Activated CD4-positive, alpha-beta T cell treated with anti-CD3 and anti-CD28 coated beads, Interleukin-2, amount 10 ng/mL, durations not matched to agents 24 days and 14 days (primary cell): ENCODE measurements at regions not wholly inside any gene's neighbourhood (a gene's known extent, or its start where the extent isn't known, plus 50 kb on each side); places are given as distances from the start of the nearest gene placed in this dataset.
A peak's percentile ranks its signal among the peaks of the same experiment; 100 is the strongest.

Experiments used
- DNase-seq: peaks from one replicate; pipeline ENCODE4 v3.0.0; 2022
- H3K27ac Mint-ChIP-seq: one replicate; pipeline ENCODE4 v1.8.0; 2022; ENCODE audit warnings: mild to moderate bottlenecking, mixed read lengths
- H3K27me3 Mint-ChIP-seq: one replicate; pipeline ENCODE4 v1.8.0; 2022; ENCODE audit warnings: mixed read lengths
- H3K36me3 Mint-ChIP-seq: one replicate; pipeline ENCODE4 v1.8.0; 2022; ENCODE audit warnings: low read depth, mild to moderate bottlenecking, mixed read lengths
- H3K4me1 Mint-ChIP-seq: one replicate; pipeline ENCODE4 v1.8.0; 2021; ENCODE audit warnings: mixed read lengths
- H3K4me3 Mint-ChIP-seq: one replicate; pipeline ENCODE4 v1.8.0; 2022; ENCODE audit warnings: mild to moderate bottlenecking, moderate library complexity, mixed read lengths
- H3K9me3 Mint-ChIP-seq: one replicate; pipeline ENCODE4 v1.8.0; 2021; ENCODE audit warnings: mixed read lengths
- intact Hi-C: fragments of 100-400 bp; cut with micrococcal nuclease; formaldehyde crosslinking; loops from one replicate; pipeline ENCODE4 v1.15.1; 2023

DNA sequence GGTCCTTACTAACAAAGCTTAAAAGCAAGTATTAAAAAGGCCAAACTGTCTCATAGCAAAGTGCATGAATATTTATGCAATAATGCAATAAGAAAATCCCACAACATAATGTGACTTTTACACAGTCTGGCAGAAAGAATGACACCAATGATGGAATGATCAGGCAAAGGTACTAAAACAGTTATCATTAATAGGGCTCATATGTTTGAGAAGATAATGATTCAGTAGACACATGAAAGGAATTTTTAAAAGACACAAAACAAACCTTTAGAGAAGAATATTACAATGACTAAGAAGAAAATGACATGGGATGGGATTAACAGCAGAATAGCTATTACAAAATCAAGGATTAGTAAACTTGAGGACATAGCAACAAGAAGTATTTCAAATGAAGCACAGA is 1411.2 kb upstream of the TMEM132C start:
- DNase-seq, result no peak
- Mint-ChIP-seq H3K4me1 (no peaks in the 10 kb centered on the region), H3K27me3 (no peaks in the 10 kb centered on the region), H3K27ac (no peak overlapping the region), H3K4me3 (no peak overlapping the region), H3K9me3 (no peaks in the 10 kb centered on the region), H3K36me3 (no peaks in the 10 kb centered on the region)
- intact Hi-C loops, result no loop called here

DNA sequence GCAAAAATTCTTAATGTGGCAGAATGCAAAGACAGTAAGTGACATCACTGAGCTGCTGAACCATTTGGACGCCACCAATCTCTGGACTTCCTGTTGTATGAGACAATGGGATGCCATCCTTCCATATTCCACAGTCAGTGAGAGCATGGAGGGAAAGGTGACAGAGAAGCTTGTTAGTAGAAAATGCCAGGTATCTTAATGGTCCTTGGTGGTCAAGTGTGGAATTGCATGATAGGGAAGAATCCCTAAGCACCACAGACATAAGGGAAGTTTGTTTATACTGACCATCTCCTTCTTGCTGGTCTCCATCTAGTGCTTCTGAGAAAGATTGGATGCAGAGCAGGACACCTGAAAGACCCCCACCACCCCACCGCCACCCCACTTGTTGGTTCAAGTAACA is 1410.0 kb upstream of the TMEM132C start:
- no peaks in the 10 kb centered on the region for H3K36me3 Mint-ChIP-seq
- intact Hi-C loops, result no loop called here
- H3K27me3 Mint-ChIP-seq, result no peaks in the 10 kb centered on the region

DNA sequence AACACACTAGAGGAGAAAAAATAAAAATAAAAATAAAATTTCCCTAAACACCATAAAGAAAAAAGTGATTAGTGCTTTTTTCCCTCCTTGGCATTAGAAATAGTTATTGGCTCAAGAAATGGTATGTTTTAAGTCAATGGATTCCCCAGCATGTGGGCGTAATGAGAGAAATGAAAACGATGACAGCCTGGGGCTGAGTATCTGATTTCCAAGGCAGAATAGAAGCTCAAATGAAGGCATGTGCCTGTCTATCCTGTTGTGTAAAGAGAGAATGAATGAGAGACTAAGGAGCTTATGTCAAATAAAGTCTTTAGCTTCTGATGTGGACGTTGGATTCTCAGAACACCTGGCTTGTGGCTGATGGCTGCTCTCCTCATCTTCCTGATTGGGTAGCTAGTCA is 1408.4 kb upstream of the TMEM132C start:
- H3K9me3 Mint-ChIP-seq, result no peaks in the 10 kb centered on the region
- intact Hi-C loops, result no loop called here

More for the DNA sequence above, 1410.0 kb upstream of the TMEM132C start:
- H3K9me3 Mint-ChIP-seq, result no peaks in the 10 kb centered on the region
- H3K27ac Mint-ChIP-seq, result no peak overlapping the region
- no peak overlapping the region for H3K4me3 Mint-ChIP-seq
- no peak for DNase-seq
- H3K4me1 Mint-ChIP-seq, result no peaks in the 10 kb centered on the region

DNA sequence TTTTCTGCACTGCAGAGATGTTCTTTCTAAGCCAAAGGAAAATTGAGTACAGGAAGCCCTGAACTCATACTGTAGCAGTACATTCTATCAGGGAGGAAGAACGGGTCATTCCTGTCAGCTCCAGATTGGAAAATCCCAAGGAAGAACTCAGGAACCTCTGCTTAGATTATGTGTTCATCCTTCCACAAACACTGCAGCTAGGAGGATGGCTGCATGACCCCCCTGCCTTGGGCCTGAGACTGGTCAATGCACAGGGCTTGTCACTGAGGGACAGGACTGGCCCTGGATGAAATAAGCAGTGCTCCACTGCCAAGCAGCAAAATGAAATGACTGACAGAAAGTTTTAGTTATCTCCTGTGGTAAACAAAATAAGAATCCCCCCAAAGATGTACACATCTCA is 1406.8 kb upstream of the TMEM132C start:
- no peak for DNase-seq
- no peaks in the 10 kb centered on the region for H3K9me3 Mint-ChIP-seq
- H3K27me3 Mint-ChIP-seq, result no peaks in the 10 kb centered on the region
- intact Hi-C loops, result no loop called here
- no peaks in the 10 kb centered on the region for H3K36me3 Mint-ChIP-seq
- no peaks in the 10 kb centered on the region for H3K4me1 Mint-ChIP-seq
- H3K4me3 Mint-ChIP-seq, result no peak overlapping the region
- H3K27ac Mint-ChIP-seq, result no peak overlapping the region

More for the DNA sequence above, 1408.4 kb upstream of the TMEM132C start:
- H3K4me3 Mint-ChIP-seq, result no peak overlapping the region
- H3K27me3 Mint-ChIP-seq, result no peaks in the 10 kb centered on the region
- H3K36me3 Mint-ChIP-seq, result no peaks in the 10 kb centered on the region
- H3K4me1 Mint-ChIP-seq, result no peaks in the 10 kb centered on the region
- H3K27ac Mint-ChIP-seq, result no peak overlapping the region
- no peak for DNase-seq

DNA sequence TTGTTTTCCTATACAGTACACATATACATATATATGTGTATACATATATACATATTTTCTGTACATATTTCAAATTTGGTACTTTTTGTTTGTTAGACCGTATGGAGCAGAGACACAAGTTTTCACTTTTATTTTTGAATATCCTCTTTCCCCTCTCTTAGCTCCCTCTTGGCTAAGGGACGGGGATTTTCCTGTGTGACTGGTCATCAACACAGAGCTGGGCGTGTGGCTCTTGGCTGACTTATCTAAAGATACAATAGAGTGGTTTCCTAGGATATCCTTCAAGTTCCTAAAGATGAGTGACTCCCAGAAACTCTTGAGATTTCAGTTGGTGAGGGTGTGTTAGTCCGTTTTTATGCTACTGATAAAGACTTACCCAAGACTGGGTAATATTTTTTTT is 1404.5 kb upstream of the TMEM132C start:
- Mint-ChIP-seq H3K4me1 (no peaks in the 10 kb centered on the region), H3K27me3 (no peaks in the 10 kb centered on the region), H3K4me3 (no peak overlapping the region), H3K27ac (no peak overlapping the region), H3K9me3 (no peaks in the 10 kb centered on the region), H3K36me3 (no peaks in the 10 kb centered on the region)
- intact Hi-C loops, result no loop called here
- DNase-seq, result no peak

DNA sequence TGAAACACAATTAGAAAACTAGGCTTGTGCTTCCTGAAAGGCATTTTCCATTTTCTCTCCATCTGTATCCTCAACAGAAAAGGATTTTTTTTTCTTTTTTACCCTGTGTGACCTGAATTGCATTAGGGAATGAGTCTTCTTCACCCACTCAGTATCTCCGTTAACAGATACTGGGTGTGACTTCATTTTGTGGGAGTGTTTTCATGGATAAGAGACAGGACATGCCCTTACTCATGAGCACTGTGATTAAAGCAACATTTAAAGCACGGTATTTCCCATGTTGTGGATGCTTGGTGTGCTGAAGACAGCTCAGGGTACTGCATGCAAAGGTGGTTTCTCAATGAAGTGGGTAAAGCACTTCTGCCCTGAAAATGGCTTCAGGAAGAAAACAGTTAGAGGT is 1397.3 kb upstream of the TMEM132C start:
- Mint-ChIP-seq H3K9me3 (no peaks in the 10 kb centered on the region), H3K27ac (no peak overlapping the region), H3K27me3 (no peaks in the 10 kb centered on the region), H3K36me3 (no peaks in the 10 kb centered on the region), H3K4me1 (no peaks in the 10 kb centered on the region), H3K4me3 (no peak overlapping the region)
- no peak for DNase-seq
- intact Hi-C loops, result loop anchor here (5.0 kb wide), 2 partner anchors 1337 to 1687 kb away; no protein-coding TSS in a partner anchor

DNA sequence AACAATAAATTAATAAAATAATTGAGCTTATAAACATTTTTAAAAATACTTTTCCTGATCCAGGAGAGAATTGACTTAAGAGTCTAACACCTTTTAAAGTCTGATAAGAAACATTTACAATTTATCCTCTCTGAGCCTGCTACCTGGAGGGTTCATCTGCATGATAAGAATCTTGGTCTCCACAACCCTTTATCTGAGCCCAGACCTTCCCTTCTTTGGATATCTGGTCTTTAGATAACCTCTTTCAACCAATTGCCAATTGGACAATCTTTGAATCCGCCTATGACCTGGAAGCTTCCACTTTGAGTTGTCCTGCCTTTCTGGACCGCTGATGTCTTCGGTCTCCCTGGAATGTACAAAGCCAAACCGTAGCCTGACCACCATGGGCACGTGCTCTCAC is 1393.3 kb upstream of the TMEM132C start:
- Mint-ChIP-seq H3K4me3 (no peak overlapping the region), H3K4me1 (no peaks in the 10 kb centered on the region), H3K27me3 (no peaks in the 10 kb centered on the region), H3K9me3 (no peaks in the 10 kb centered on the region), H3K27ac (no peak overlapping the region), H3K36me3 (no peaks in the 10 kb centered on the region)
- intact Hi-C loops, result loop anchor here (2.0 to 5.0 kb wide), 3 partner anchors 805 to 1691 kb away; no protein-coding TSS in a partner anchor
- no peak for DNase-seq

DNA sequence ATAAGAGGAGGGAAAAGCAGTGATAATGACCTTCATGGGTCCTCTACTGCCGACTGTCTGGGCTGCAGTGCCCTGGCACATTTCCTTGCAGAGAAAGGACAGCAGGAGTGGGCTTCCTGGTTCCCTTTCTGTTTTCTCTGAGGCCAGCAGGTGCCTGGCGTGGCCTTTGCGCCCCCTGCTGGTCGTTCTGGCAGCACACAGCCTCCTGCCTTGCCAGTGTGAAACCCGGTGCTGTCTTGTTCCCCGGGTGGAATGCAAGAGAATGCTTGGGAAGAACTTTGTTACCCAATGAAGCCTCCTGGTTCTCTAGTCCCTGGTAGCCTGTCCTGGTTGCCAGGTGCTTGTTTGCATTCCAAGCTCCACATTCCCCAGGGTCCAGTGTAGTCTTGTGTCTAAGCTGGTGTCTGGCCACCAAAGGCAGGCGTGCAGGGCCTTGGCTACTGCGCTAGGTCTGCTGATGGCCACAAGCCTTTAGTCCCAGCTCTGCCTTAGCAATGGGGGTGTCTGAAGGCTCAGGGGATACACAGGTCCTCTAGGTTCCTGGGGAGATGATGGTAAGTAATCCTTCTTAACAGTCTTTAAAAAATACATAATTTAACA is 1392.4 kb upstream of the TMEM132C start:
- Mint-ChIP-seq H3K27me3 (no peaks in the 10 kb centered on the region), H3K4me1 (no peaks in the 10 kb centered on the region), H3K27ac (no peak overlapping the region), H3K9me3 (no peaks in the 10 kb centered on the region), H3K36me3 (no peaks in the 10 kb centered on the region), H3K4me3 (no peak overlapping the region)
- DNase-seq, result peak; percentile 85
- intact Hi-C loops, result loop anchor here (2.0 to 5.0 kb wide), 3 partner anchors 806 to 1692 kb away; no protein-coding TSS in a partner anchor

DNA sequence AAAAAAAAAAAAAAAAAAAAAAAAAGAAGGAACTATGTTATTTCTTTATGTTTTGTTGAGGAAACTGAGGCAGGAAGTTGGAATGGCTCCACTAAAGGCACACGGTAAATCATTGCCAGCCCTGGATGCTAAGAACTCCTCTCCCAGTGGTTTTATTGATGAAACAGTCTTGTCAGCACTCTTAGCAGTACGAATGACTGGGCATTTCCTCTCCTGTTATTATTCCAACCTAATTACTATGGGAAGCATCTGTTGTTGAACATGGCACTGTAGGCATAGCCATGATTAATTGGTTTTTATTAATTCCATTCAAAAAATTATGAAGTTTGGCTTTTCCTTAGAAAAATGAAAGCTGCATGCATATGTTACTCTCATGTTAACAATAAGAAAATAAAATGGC is 1387.1 kb upstream of the TMEM132C start:
- H3K4me1 Mint-ChIP-seq, result no peaks in the 10 kb centered on the region
- intact Hi-C loops, result no loop called here
- H3K4me3 Mint-ChIP-seq, result no peak overlapping the region
- no peaks in the 10 kb centered on the region for H3K9me3 Mint-ChIP-seq
- no peak for DNase-seq
- no peaks in the 10 kb centered on the region for H3K36me3 Mint-ChIP-seq
- no peak overlapping the region for H3K27ac Mint-ChIP-seq
- H3K27me3 Mint-ChIP-seq, result no peaks in the 10 kb centered on the region

DNA sequence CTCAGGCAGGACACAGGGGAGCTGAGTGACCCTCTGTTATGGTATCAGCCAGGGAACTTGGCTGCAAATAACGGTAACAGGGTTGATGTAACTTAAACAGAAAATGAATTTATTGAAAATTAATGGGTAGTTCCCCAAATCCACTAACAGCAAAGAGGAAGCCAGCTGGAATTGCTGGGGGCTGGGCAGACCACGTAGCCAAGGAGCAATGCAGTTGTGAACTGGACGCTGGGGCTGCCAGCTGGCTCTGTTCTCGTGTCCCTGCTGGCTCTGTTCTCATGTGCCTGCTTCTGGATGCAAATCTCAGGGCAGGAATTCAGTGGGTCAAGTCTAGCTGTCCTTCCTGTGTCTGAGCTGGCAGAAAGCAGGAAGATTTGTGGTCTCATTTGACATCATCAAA is 1383.3 kb upstream of the TMEM132C start:
- DNase-seq, result no peak
- Mint-ChIP-seq H3K27ac (no peak overlapping the region), H3K36me3 (no peaks in the 10 kb centered on the region), H3K4me3 (no peak overlapping the region), H3K9me3 (no peaks in the 10 kb centered on the region), H3K4me1 (no peaks in the 10 kb centered on the region), H3K27me3 (no peaks in the 10 kb centered on the region)
- intact Hi-C loops, result no loop called here

DNA sequence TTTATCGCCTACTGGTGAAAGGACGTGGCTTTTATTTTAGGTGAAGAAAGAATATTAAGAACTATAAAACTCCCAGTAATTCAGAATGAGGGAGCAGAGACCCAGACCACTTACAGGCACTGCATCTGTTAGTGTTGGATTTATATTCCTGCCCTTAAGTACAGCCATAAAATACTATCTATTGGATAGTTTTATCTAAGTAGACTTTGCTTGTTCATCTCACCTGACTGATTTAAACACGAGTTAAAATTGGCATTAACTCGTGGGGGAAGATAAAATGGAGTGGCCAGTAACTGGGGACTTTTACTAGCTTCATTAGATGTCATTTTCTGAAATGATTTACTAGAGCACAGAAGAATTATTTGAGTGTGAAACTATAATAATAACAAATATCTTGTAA is 1377.5 kb upstream of the TMEM132C start:
- Mint-ChIP-seq H3K9me3 (no peaks in the 10 kb centered on the region), H3K27ac (no peak overlapping the region), H3K27me3 (no peaks in the 10 kb centered on the region), H3K4me3 (no peak overlapping the region), H3K36me3 (no peaks in the 10 kb centered on the region), H3K4me1 (no peaks in the 10 kb centered on the region)
- DNase-seq, result no peak
- intact Hi-C loops, result no loop called here

DNA sequence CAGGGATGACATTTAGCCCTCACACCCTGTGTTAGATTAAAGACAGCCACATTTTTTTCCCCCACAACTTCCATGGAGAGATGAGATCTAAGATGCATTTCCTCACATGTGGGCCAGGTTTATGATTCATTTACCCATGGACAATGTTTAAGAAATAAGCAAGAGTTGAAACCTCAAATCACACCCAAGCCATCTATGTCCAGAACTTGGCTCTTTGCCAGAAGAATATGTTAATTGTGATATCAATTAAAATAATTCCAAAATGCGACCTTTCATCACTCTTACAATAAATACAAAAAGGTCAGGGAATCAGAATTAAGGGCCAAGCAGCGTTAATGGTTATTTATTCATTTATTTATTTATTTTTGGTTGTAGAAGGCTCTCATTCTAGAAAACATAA is 1376.9 kb upstream of the TMEM132C start:
- H3K9me3 Mint-ChIP-seq, result no peaks in the 10 kb centered on the region
- H3K4me1 Mint-ChIP-seq, result no peaks in the 10 kb centered on the region
- H3K27ac Mint-ChIP-seq, result no peak overlapping the region
- no peaks in the 10 kb centered on the region for H3K36me3 Mint-ChIP-seq
- no peaks in the 10 kb centered on the region for H3K27me3 Mint-ChIP-seq
- no peak overlapping the region for H3K4me3 Mint-ChIP-seq
- DNase-seq, result no peak
- intact Hi-C loops, result no loop called here

DNA sequence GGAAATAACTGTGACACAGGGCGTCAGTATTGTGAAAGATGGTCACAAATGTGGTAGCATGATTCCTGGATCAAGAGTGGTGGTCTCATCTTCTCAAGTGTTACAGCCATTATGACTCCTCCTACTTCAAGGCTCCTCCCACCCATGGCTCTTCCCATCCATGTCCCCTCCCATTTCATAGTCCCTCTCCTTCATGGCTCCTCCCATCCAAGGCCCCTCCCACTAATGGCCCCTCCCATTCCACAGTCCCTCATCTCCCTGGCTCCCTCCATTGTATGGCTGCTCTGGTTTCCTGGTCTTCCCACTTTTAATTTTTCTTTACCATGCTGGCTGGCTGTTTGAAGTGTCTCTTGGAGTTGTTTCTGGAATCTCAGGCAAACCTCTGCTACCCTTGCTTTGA is 1375.2 kb upstream of the TMEM132C start:
- H3K4me3 Mint-ChIP-seq, result no peak overlapping the region
- no peaks in the 10 kb centered on the region for H3K36me3 Mint-ChIP-seq
- H3K4me1 Mint-ChIP-seq, result no peaks in the 10 kb centered on the region
- intact Hi-C loops, result no loop called here
- no peaks in the 10 kb centered on the region for H3K9me3 Mint-ChIP-seq
- no peak overlapping the region for H3K27ac Mint-ChIP-seq
- H3K27me3 Mint-ChIP-seq, result no peaks in the 10 kb centered on the region
- no peak for DNase-seq

DNA sequence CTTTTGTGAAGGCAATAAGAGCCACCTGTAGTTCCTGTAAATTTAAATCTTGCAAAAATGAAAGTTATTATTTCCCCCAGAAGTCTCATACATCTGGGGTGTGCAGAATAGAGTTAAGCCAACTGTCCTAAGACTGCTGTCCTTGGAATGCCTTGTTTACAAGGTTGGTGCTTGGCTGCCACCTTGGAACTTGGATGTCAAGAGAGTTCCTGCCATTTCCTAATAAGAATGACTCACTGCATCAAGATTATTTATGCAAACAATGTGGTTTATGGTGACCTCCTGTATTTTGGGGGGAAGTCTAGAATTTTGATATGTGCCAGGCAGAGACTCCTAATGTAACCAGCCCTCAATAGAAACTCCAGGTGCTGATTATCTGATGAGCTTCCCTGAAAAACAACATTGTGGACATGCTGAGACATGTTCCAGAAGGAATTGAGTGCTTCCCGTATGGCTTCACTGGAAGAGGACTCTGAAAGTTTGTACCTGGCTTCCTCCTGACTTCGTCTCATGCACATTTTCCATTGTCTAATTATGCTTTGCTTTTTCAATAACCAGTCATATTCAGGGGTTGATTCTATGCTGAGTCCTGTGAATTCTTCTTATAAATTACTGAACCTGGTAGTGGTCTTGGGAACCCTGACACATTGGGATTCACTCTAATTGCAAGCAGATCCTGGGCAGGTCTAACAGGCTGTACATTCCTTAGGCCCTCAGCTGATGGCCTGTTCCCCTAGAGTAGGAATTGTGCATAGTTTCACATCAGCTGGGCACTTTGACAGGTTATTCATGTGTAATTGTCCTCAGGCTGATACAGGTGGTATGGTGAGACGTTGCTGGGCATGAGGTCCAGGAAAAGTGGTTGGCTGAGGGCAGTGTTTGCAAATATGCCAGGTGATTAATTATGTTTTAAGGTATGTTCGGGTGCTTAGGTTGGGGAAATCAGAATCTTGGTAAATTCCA is 1370.7 kb upstream of the TMEM132C start:
- Mint-ChIP-seq H3K4me3 (no peak overlapping the region), H3K4me1 (no peaks in the 10 kb centered on the region)

More for the DNA sequence above, 1370.7 kb upstream of the TMEM132C start:
- no peak for DNase-seq
- Mint-ChIP-seq H3K9me3 (no peaks in the 10 kb centered on the region), H3K27me3 (no peaks in the 10 kb centered on the region), H3K36me3 (no peaks in the 10 kb centered on the region), H3K27ac (no peak overlapping the region)
- intact Hi-C loops, result no loop called here
